ENCODE measurements at regions not wholly inside any gene's neighbourhood (a gene's known extent, or its start where the extent isn't known, plus 50 kb on each side); places are given as distances from the start of the nearest gene placed in this dataset.

DNA sequence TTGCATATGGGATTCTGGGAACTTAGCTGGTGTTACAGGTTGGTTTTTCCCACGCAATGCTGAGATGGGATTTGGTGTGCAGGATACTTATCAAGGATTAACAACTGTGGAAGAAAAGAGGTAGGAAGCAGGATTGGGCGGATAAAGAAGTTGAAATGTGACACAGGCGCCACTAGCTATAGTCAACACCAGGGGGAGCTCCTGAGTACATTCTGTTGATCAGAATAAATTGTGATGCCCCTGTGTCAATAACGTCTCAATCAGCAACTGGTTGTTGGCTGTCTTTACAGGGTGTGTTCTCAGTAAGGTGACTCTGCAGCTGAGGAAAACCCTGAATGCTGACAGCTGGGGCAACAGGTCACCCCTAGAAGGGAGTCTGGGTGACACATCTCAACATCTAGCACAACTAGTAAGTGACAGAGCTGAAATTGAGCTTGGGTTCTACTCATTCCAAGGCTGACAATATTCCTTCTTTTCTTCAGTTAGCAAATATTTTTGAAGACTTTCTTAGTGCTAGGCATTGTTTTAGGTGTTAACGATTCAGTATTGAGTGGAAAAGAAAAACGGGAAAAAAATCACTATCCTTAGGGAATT is 143.0 kb downstream of the ARL6IP6 start (continued):
- no peak for TF ChIP-seq SRSF9 (IDR thresholded peaks at IDR 0.05; ENCODE audit: borderline replicate concordance, insufficient read depth, low read depth, low read length, poor library complexity, severe bottlenecking)
- no peak for TF ChIP-seq ZBTB21 (CRISPR knock-in tag; IDR thresholded peaks at IDR 0.05)
- TF ChIP-seq GTF3A (CRISPR knock-in tag; conservative IDR thresholded peaks at IDR 0.05): no peak
- TF ChIP-seq ZNF850 (CRISPR knock-in tag; conservative IDR thresholded peaks at IDR 0.05): no peak
- TF ChIP-seq, protein P1, sequence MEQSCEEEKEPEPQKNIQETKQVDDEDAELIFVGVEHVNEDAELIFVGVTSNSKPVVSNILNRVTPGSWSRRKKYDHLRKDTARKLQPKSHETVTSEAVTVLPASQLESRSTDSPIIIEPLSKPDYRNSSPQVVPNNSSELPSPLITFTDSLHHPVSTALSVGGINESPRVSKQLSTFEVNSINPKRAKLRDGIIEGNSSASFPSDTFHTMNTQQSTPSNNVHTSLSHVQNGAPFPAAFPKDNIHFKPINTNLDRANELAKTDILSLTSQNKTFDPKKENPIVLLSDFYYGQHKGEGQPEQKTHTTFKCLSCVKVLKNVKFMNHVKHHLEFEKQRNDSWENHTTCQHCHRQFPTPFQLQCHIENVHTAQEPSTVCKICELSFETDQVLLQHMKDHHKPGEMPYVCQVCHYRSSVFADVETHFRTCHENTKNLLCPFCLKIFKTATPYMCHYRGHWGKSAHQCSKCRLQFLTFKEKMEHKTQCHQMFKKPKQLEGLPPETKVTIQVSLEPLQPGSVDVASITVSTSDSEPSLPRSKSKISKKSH (CRISPR knock-in tag; IDR thresholded peaks at IDR 0.05; ENCODE audit: borderline replicate concordance): no peak
- TF ChIP-seq RXRA (CRISPR knock-in tag; IDR thresholded peaks at IDR 0.05): no peak
- TF ChIP-seq ZNF235 (CRISPR knock-in tag; IDR thresholded peaks at IDR 0.05; ENCODE audit: borderline replicate concordance): no peak
- 0 out of 2 replicates have a peak, but pooled peaks have one; percentile 15 for TF ChIP-seq ZMYM4 (CRISPR knock-in tag; IDR thresholded peaks at IDR 0.05)
- TF ChIP-seq ZNF737 (CRISPR knock-in tag; IDR thresholded peaks at IDR 0.05; ENCODE audit: borderline replicate concordance): no peak
- TF ChIP-seq CTCF (CRISPR knock-in tag; IDR thresholded peaks at IDR 0.05): peak; percentile 59
- no peak for TF ChIP-seq NFKB2 (CRISPR knock-in tag; IDR thresholded peaks at IDR 0.05; ENCODE audit: borderline replicate concordance)
- TF ChIP-seq ZNF121 (CRISPR knock-in tag; IDR thresholded peaks at IDR 0.05): no peak
- no peak for TF ChIP-seq KDM5B (CRISPR knock-in tag; IDR thresholded peaks at IDR 0.05; ENCODE audit: borderline replicate concordance)
- TF ChIP-seq, protein P2, sequence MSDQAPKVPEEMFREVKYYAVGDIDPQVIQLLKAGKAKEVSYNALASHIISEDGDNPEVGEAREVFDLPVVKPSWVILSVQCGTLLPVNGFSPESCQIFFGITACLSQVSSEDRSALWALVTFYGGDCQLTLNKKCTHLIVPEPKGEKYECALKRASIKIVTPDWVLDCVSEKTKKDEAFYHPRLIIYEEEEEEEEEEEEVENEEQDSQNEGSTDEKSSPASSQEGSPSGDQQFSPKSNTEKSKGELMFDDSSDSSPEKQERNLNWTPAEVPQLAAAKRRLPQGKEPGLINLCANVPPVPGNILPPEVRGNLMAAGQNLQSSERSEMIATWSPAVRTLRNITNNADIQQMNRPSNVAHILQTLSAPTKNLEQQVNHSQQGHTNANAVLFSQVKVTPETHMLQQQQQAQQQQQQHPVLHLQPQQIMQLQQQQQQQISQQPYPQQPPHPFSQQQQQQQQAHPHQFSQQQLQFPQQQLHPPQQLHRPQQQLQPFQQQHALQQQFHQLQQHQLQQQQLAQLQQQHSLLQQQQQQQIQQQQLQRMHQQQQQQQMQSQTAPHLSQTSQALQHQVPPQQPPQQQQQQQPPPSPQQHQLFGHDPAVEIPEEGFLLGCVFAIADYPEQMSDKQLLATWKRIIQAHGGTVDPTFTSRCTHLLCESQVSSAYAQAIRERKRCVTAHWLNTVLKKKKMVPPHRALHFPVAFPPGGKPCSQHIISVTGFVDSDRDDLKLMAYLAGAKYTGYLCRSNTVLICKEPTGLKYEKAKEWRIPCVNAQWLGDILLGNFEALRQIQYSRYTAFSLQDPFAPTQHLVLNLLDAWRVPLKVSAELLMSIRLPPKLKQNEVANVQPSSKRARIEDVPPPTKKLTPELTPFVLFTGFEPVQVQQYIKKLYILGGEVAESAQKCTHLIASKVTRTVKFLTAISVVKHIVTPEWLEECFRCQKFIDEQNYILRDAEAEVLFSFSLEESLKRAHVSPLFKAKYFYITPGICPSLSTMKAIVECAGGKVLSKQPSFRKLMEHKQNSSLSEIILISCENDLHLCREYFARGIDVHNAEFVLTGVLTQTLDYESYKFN (CRISPR knock-in tag; conservative IDR thresholded peaks at IDR 0.05): no peak
- TF ChIP-seq ARID3A (IDR thresholded peaks at IDR 0.05; ENCODE audit: low read depth, low read length): 0 out of 2 replicates have a peak, but pooled peaks have one; percentile 15
- no peak for TF ChIP-seq SALL2 (CRISPR knock-in tag; IDR thresholded peaks at IDR 0.05)

Data from HepG2 (cell line).